Esophagus squamous epithelium (tissue), 4 donors: ENCODE measurements at regions not wholly inside any gene's neighbourhood (a gene's known extent, or its start where the extent isn't known, plus 50 kb on each side); places are given as distances from the start of the nearest gene placed in this dataset.

Experiments
- POLR2A ChIP-seq, 4 donors: fragments of 450-650 bp; IDR thresholded peaks; one replicate each; pipeline ENCODE4 v1.6.1; 2017; ENCODE audit warnings: antibody characterized with exemption in 4 of 4, mild to moderate bottlenecking in 4 of 4, moderate library complexity in 3 of 4
- TF ChIP-seq, protein P1 (sequence below), 6 experiments: fragments of 450-650 bp in 4 of 6; fragments of 200-600 bp in 2 of 6; sonication (generic) in 2 of 6; IDR thresholded peaks; one replicate each; pipeline ENCODE4 v1.5.1; 2016 to 2019; ENCODE audit warnings: antibody characterized with exemption in 6 of 6, mild to moderate bottlenecking in 4 of 6, moderate library complexity in 4 of 6

DNA sequence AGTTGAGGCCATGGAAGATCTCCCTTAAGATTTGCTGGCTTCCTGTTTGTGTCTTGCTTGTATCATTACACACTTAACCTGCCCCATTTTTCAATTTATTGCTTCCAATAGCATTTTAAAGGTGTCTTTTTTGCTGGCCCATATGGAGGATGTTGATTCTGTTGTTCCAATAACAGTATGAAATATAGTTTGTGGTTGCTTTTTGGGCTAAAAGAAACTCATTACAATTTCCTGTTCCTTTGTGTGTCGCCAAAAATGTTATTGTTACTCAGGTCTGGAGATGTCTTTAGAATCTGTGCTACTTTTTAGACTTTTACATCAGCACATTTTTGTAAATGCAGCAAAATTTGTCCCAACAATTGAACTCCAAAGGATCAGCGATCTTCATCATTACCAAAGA lies 234.0 kb upstream of the ITGA4 start:
- TF ChIP-seq, protein P1, sequence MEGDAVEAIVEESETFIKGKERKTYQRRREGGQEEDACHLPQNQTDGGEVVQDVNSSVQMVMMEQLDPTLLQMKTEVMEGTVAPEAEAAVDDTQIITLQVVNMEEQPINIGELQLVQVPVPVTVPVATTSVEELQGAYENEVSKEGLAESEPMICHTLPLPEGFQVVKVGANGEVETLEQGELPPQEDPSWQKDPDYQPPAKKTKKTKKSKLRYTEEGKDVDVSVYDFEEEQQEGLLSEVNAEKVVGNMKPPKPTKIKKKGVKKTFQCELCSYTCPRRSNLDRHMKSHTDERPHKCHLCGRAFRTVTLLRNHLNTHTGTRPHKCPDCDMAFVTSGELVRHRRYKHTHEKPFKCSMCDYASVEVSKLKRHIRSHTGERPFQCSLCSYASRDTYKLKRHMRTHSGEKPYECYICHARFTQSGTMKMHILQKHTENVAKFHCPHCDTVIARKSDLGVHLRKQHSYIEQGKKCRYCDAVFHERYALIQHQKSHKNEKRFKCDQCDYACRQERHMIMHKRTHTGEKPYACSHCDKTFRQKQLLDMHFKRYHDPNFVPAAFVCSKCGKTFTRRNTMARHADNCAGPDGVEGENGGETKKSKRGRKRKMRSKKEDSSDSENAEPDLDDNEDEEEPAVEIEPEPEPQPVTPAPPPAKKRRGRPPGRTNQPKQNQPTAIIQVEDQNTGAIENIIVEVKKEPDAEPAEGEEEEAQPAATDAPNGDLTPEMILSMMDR (IDR thresholded peaks at IDR 0.05) = no peak
- TF ChIP-seq POLR2A (IDR thresholded peaks at IDR 0.05) = no peak
